ENCODE measurements at regions not wholly inside any gene's neighbourhood (a gene's known extent, or its start where the extent isn't known, plus 50 kb on each side); places are given as distances from the start of the nearest gene placed in this dataset.

DNA sequence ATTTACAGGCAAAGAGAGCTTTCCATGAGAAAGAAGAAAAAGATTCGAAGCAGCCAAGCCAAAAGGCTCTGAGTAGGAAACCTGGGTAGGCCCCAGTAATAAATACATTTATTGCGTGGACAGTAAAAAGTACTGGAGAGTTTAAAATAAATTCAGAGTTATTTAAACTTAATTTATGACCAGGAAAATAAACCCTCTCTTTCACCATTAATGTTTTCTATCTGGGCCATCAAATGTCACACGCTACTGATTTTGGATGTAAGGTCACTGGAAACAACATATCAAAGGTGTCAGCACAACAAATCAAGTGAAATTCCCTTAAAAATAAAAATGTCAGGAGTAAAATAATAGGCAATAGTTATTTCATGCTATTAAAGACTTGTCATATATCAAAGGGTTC is 264.0 kb downstream of the SKAP2 start:
- no peaks in the 10 kb centered on the region for H3K9me3 ChIP-seq
- TF ChIP-seq RAD21 (IDR thresholded peaks at IDR 0.05; ENCODE audit: low read length) (no peak), MXI1 (IDR thresholded peaks at IDR 0.05; ENCODE audit: low read depth, low read length) (no peak), GABPA (IDR thresholded peaks at IDR 0.05; ENCODE audit: low read depth) (no peak), MEF2A (IDR thresholded peaks at IDR 0.05; ENCODE audit: borderline replicate concordance, low read depth) (no peak)
- POLR2A ChIA-PET, result no interaction called here
- DNase-seq, result no peak
- no peak overlapping the region for H2AFZ ChIP-seq (ENCODE audit: low read depth)
- 29% methylated on average over 3 of the region's 3 CpGs for WGBS (ENCODE audit: low lambda C conversion rate)
- no peak overlapping the region for H3K27ac ChIP-seq (ENCODE audit: low read depth in 2 of 2, low read length in 1 of 2)
- peaks cover 0 to 11% of the 10 kb centered on the region in 2 experiments; a peak in 2 of 4 replicates for H3K4me1 ChIP-seq (ENCODE audit: control insufficient read depth in 1 of 2, insufficient read depth in 2 of 2, low read depth in 1 of 2, low read length in 1 of 2)
- no peaks in the 10 kb centered on the region for H3F3A ChIP-seq (replicated peaks; ENCODE audit: insufficient read depth)
- H3K9me2 ChIP-seq, result no peaks in the 10 kb centered on the region
- H3K36me3 ChIP-seq (replicated peaks in 1 of 2; ENCODE audit: control insufficient read depth in 1 of 2, insufficient read depth in 2 of 2, low read length in 1 of 2), result no peaks in the 10 kb centered on the region
- CTCF ChIA-PET, result interaction anchor here (1.8 kb wide), 1 partner anchor 708 kb away, joined by 5 read pairs; no protein-coding TSS in a partner anchor
- H3K79me2 ChIP-seq (ENCODE audit: insufficient read depth), result no peaks in the 10 kb centered on the region
- H4K20me1 ChIP-seq (ENCODE audit: insufficient read depth), result no peaks in the 10 kb centered on the region
- H3K27me3 ChIP-seq (ENCODE audit: insufficient read depth), result no peaks in the 10 kb centered on the region
- no peak overlapping the region for H3K4me3 ChIP-seq (ENCODE audit: low read depth in 2 of 2, low read length in 1 of 2)
- H3K4me2 ChIP-seq, result no peak overlapping the region
- H3K9ac ChIP-seq, result no peak overlapping the region

- TF ChIP-seq RCOR1 (IDR thresholded peaks at IDR 0.05; ENCODE audit: low read length), result no peak
- TF ChIP-seq, protein P1, sequence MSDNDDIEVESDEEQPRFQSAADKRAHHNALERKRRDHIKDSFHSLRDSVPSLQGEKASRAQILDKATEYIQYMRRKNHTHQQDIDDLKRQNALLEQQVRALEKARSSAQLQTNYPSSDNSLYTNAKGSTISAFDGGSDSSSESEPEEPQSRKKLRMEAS (IDR thresholded peaks at IDR 0.05; ENCODE audit: low read depth), result no peak
- no peak overlapping the region for H2AFZ ChIP-seq (ENCODE audit: low read depth)
- H4K20me1 ChIP-seq (ENCODE audit: insufficient read depth), result no peaks in the 10 kb centered on the region
- H3K27ac ChIP-seq (ENCODE audit: low read depth in 2 of 2, low read length in 1 of 2), result no peak overlapping the region
- H3K9me2 ChIP-seq, result no peaks in the 10 kb centered on the region
- no peaks in the 10 kb centered on the region for H3K36me3 ChIP-seq (replicated peaks in 1 of 2; ENCODE audit: control insufficient read depth in 1 of 2, insufficient read depth in 2 of 2, low read length in 1 of 2)
- ChIA-PET CTCF (interaction anchor here (0.8 to 2.1 kb wide), 2 partner anchors 10 to 64 kb away, joined by 3 to 10 read pairs; no protein-coding TSS in a partner anchor), POLR2A (no interaction called here)
- H3K9ac ChIP-seq, result no peak overlapping the region
- no peak overlapping the region for H3K4me3 ChIP-seq (ENCODE audit: low read depth in 2 of 2, low read length in 1 of 2)
- no peak overlapping the region for H3K4me2 ChIP-seq
- H3K9me3 ChIP-seq, result no peaks in the 10 kb centered on the region
- no peaks in the 10 kb centered on the region for H3K79me2 ChIP-seq (ENCODE audit: insufficient read depth)
- DNase-seq, result no peak
- H3K27me3 ChIP-seq (ENCODE audit: insufficient read depth), result no peaks in the 10 kb centered on the region
- no peaks in the 10 kb centered on the region for H3F3A ChIP-seq (replicated peaks; ENCODE audit: insufficient read depth)
- H3K4me1 ChIP-seq (ENCODE audit: control insufficient read depth in 1 of 2, insufficient read depth in 2 of 2, low read depth in 1 of 2, low read length in 1 of 2), result peaks cover 0 to 5% of the 10 kb centered on the region in 2 experiments; a peak in 2 of 4 replicates
These were observed 260.8 kb downstream of the SKAP2 start for GRCh38 chr7:26603631-26604030.

GRCh38 chr7:26608402-26608801 is 256.0 kb downstream of the SKAP2 start:
- Histone ChIP-seq H3K9me3 (no peaks in the 10 kb centered on the region), H3K9me2 (no peaks in the 10 kb centered on the region), H3F3A (replicated peaks; ENCODE audit: insufficient read depth) (no peaks in the 10 kb centered on the region), H3K27ac (ENCODE audit: low read depth in 2 of 2, low read length in 1 of 2) (no peak overlapping the region), H3K4me2 (no peak overlapping the region), H3K27me3 (ENCODE audit: insufficient read depth) (no peaks in the 10 kb centered on the region), H4K20me1 (ENCODE audit: insufficient read depth) (no peaks in the 10 kb centered on the region), H3K9ac (no peak overlapping the region), H3K4me3 (ENCODE audit: low read depth in 2 of 2, low read length in 1 of 2) (no peak overlapping the region), H3K36me3 (replicated peaks in 1 of 2; ENCODE audit: control insufficient read depth in 1 of 2, insufficient read depth in 2 of 2, low read length in 1 of 2) (no peaks in the 10 kb centered on the region), H2AFZ (ENCODE audit: low read depth) (no peak overlapping the region), H3K79me2 (ENCODE audit: insufficient read depth) (no peaks in the 10 kb centered on the region), H3K4me1 (ENCODE audit: control insufficient read depth in 1 of 2, insufficient read depth in 2 of 2, low read depth in 1 of 2, low read length in 1 of 2) (peaks cover 0 to 2% of the 10 kb centered on the region in 2 experiments; a peak in 1 of 4 replicates)
- ChIA-PET CTCF (interaction anchor here (1.3 to 2.2 kb wide), 2 partner anchors 9 to 239 kb away, joined by 4 to 8 read pairs; no protein-coding TSS in a partner anchor), POLR2A (no interaction called here)
- 50% methylated on average over 6 of the region's 6 CpGs for WGBS (ENCODE audit: low lambda C conversion rate)
- no peak for DNase-seq
- TF ChIP-seq, protein P1 (IDR thresholded peaks at IDR 0.05; ENCODE audit: low read depth), result no peak
- TF ChIP-seq, protein P2, sequence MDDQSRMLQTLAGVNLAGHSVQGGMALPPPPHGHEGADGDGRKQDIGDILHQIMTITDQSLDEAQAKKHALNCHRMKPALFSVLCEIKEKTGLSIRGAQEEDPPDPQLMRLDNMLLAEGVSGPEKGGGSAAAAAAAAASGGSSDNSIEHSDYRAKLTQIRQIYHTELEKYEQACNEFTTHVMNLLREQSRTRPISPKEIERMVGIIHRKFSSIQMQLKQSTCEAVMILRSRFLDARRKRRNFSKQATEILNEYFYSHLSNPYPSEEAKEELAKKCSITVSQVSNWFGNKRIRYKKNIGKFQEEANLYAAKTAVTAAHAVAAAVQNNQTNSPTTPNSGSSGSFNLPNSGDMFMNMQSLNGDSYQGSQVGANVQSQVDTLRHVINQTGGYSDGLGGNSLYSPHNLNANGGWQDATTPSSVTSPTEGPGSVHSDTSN (IDR thresholded peaks at IDR 0.05), result no peak
- TF ChIP-seq GATA2 (CRISPR knock-in tag; IDR thresholded peaks at IDR 0.05) (no peak), SIN3A (IDR thresholded peaks at IDR 0.05; ENCODE audit: borderline replicate concordance, low read depth, low read length) (no peak), TCF12 (IDR thresholded peaks at IDR 0.05) (no peak), POLR2AphosphoS5 (IDR thresholded peaks at IDR 0.05; ENCODE audit: low read depth, low read length) (no peak), FOXJ3 (CRISPR knock-in tag; IDR thresholded peaks at IDR 0.05) (no peak), NFIC (IDR thresholded peaks at IDR 0.05; ENCODE audit: borderline replicate concordance) (no peak), RCOR1 (IDR thresholded peaks at IDR 0.05; ENCODE audit: low read length) (no peak), RAD21 (IDR thresholded peaks at IDR 0.05; ENCODE audit: low read length) (no peak)
- TF ChIP-seq, protein P3, sequence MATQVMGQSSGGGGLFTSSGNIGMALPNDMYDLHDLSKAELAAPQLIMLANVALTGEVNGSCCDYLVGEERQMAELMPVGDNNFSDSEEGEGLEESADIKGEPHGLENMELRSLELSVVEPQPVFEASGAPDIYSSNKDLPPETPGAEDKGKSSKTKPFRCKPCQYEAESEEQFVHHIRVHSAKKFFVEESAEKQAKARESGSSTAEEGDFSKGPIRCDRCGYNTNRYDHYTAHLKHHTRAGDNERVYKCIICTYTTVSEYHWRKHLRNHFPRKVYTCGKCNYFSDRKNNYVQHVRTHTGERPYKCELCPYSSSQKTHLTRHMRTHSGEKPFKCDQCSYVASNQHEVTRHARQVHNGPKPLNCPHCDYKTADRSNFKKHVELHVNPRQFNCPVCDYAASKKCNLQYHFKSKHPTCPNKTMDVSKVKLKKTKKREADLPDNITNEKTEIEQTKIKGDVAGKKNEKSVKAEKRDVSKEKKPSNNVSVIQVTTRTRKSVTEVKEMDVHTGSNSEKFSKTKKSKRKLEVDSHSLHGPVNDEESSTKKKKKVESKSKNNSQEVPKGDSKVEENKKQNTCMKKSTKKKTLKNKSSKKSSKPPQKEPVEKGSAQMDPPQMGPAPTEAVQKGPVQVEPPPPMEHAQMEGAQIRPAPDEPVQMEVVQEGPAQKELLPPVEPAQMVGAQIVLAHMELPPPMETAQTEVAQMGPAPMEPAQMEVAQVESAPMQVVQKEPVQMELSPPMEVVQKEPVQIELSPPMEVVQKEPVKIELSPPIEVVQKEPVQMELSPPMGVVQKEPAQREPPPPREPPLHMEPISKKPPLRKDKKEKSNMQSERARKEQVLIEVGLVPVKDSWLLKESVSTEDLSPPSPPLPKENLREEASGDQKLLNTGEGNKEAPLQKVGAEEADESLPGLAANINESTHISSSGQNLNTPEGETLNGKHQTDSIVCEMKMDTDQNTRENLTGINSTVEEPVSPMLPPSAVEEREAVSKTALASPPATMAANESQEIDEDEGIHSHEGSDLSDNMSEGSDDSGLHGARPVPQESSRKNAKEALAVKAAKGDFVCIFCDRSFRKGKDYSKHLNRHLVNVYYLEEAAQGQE (IDR thresholded peaks at IDR 0.05; ENCODE audit: low read depth, low read length), result no peak
- TF ChIP-seq, protein P4, sequence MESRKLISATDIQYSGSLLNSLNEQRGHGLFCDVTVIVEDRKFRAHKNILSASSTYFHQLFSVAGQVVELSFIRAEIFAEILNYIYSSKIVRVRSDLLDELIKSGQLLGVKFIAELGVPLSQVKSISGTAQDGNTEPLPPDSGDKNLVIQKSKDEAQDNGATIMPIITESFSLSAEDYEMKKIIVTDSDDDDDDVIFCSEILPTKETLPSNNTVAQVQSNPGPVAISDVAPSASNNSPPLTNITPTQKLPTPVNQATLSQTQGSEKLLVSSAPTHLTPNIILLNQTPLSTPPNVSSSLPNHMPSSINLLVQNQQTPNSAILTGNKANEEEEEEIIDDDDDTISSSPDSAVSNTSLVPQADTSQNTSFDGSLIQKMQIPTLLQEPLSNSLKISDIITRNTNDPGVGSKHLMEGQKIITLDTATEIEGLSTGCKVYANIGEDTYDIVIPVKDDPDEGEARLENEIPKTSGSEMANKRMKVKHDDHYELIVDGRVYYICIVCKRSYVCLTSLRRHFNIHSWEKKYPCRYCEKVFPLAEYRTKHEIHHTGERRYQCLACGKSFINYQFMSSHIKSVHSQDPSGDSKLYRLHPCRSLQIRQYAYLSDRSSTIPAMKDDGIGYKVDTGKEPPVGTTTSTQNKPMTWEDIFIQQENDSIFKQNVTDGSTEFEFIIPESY (IDR thresholded peaks at IDR 0.05; ENCODE audit: borderline replicate concordance, low read depth), result no peak

All from SK-N-SH (cell line).